ENCODE measurements at regions not wholly inside any gene's neighbourhood (a gene's known extent, or its start where the extent isn't known, plus 50 kb on each side); places are given as distances from the start of the nearest gene placed in this dataset.

DNA sequence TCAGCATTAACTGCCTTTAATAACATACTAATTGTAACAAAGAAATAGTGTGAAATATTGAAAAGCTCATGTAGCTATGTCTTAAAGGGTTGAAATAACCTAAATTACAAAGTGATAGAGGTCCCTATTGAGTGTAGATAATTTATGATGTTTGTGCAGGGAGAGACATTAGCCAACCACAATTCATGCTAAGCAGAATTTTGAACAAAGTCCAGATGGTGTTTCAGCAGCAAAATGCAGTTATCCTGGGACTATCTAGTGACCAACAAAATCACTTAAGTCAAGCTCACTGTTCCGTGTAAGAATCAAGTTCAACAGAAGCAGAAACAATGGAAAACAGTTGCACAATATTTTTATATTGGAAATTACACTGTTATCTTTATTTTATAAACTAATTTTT, 218.5 kb downstream of the SIM1 start:
- no peak overlapping the region for H3K27ac ChIP-seq (ENCODE audit: low read length)
- H3K4me1 ChIP-seq (ENCODE audit: control insufficient read depth, insufficient read depth, low read length): no peaks in the 10 kb centered on the region
- H3K9me3 ChIP-seq (ENCODE audit: control insufficient read depth, low read length): no peaks in the 10 kb centered on the region
- no peak overlapping the region for H3K4me3 ChIP-seq (ENCODE audit: low read length)
- intact Hi-C loops (cut with DNase I): no loop called here
- 41% methylated on average over 1 of the region's 1 CpG for WGBS
- H3K27me3 ChIP-seq (ENCODE audit: control insufficient read depth, insufficient read depth): no peaks in the 10 kb centered on the region
- ATAC-seq (no peak), DNase-seq (no peak)

- no peak overlapping the region for H3K4me3 ChIP-seq (ENCODE audit: low read length)
- no peak for ATAC-seq
- intact Hi-C loops (cut with DNase I): no loop called here
These were observed 223.9 kb downstream of the SIM1 start for GRCh38 chr6:100240798-100241197.

DNA sequence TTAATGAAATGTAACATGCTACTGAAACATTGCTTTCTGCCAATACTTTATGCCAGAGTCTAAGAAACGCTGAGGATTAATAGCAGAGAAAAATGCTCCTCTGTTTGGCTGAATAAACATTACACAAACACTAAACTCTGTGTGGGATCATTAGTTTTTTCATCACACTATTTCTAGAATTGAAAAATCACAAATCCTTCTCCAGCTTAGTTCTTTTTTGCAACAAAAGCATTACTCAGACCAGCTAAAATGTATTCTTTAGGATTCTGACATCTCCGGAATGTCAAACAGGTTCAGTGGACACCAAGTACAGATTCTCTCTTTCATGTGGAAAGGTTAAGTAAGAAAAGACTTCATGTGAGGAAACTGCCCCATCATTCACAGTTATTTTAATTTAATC, 226.9 kb downstream of the SIM1 start:
- 38% methylated on average over 2 of the region's 2 CpGs for WGBS
- no peak for DNase-seq
- intact Hi-C loops (cut with DNase I): no loop called here
- no peaks in the 10 kb centered on the region for H3K9me3 ChIP-seq (ENCODE audit: control insufficient read depth, low read length)
- H3K4me1 ChIP-seq (ENCODE audit: control insufficient read depth, insufficient read depth, low read length): no peaks in the 10 kb centered on the region
- no peak for ATAC-seq
- H3K27ac ChIP-seq (ENCODE audit: low read length): no peak overlapping the region
- no peaks in the 10 kb centered on the region for H3K27me3 ChIP-seq (ENCODE audit: control insufficient read depth, insufficient read depth)
- no peak overlapping the region for H3K4me3 ChIP-seq (ENCODE audit: low read length)

More at GRCh38 chr6:100240798-100241197, 223.9 kb downstream of the SIM1 start:
- Histone ChIP-seq H3K27ac (ENCODE audit: low read length) (no peak overlapping the region), H3K9me3 (ENCODE audit: control insufficient read depth, low read length) (no peaks in the 10 kb centered on the region), H3K27me3 (ENCODE audit: control insufficient read depth, insufficient read depth) (no peaks in the 10 kb centered on the region), H3K4me1 (ENCODE audit: control insufficient read depth, insufficient read depth, low read length) (no peaks in the 10 kb centered on the region)
- no peak for DNase-seq

DNA sequence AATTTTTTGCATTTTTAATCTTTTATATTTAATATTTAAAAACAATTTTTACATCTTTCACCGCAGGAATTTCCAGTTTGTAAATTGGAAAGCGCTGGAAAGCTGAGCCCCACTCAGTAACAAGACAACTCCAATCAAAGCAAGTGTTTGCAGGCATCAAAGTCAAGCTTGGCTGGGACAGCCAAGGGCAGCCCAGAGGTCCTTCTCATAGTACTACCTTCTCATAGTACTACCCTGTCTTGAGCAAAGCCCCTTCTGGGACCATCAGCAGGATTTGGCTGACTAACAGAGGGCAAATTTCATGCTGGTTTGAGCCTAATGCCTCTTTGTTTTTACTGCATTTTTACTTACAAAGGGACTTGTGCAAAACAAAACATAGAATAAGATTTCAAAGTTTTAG, 228.3 kb downstream of the SIM1 start:
- ATAC-seq (no peak), DNase-seq (no peak)
- 93% methylated on average over 2 of the region's 2 CpGs for WGBS
- Histone ChIP-seq H3K9me3 (ENCODE audit: control insufficient read depth, low read length) (no peaks in the 10 kb centered on the region), H3K27ac (ENCODE audit: low read length) (no peak overlapping the region), H3K4me3 (ENCODE audit: low read length) (no peak overlapping the region), H3K27me3 (ENCODE audit: control insufficient read depth, insufficient read depth) (no peaks in the 10 kb centered on the region), H3K4me1 (ENCODE audit: control insufficient read depth, insufficient read depth, low read length) (no peaks in the 10 kb centered on the region)
- intact Hi-C loops (cut with DNase I): no loop called here

GRCh38 chr6:100235631-100236030, 229.1 kb downstream of the SIM1 start:
- Histone ChIP-seq H3K27me3 (ENCODE audit: control insufficient read depth, insufficient read depth) (no peaks in the 10 kb centered on the region), H3K4me3 (ENCODE audit: low read length) (no peak overlapping the region), H3K9me3 (ENCODE audit: control insufficient read depth, low read length) (no peaks in the 10 kb centered on the region), H3K4me1 (ENCODE audit: control insufficient read depth, insufficient read depth, low read length) (no peaks in the 10 kb centered on the region), H3K27ac (ENCODE audit: low read length) (no peak overlapping the region)
- DNase-seq (no peak), ATAC-seq (no peak)
- intact Hi-C loops (cut with DNase I): no loop called here

DNA sequence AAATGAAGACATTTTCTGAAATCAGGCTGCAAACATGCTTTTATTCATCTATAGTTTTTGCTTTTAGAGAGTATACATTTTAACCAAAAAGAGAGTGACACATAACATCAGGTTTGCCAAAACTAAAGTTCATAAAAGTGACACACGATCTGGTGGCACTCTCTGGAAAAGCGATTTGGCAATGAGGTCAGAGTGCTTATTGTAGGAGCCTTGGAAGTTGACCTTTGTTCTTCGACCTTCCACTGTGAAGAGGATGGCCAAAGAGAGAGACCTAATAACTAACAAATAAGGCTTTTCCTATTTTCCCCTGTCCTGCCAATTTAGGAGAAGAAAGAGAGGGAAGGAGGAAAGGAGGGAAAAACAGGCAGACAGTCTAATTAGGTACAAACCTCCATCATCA, 230.1 kb downstream of the SIM1 start:
- no peak for ATAC-seq
- intact Hi-C loops (cut with DNase I): no loop called here
- Histone ChIP-seq H3K27ac (ENCODE audit: low read length) (no peak overlapping the region), H3K27me3 (ENCODE audit: control insufficient read depth, insufficient read depth) (no peaks in the 10 kb centered on the region), H3K4me3 (ENCODE audit: low read length) (no peak overlapping the region), H3K9me3 (ENCODE audit: control insufficient read depth, low read length) (no peaks in the 10 kb centered on the region), H3K4me1 (ENCODE audit: control insufficient read depth, insufficient read depth, low read length) (no peaks in the 10 kb centered on the region)
- DNase-seq: no peak
- WGBS: 74% methylated on average over 3 of the region's 3 CpGs

- DNase-seq (no peak), ATAC-seq (no peak)
- H3K27ac ChIP-seq (ENCODE audit: low read length): no peak overlapping the region
- no peaks in the 10 kb centered on the region for H3K27me3 ChIP-seq (ENCODE audit: control insufficient read depth, insufficient read depth)
- no peaks in the 10 kb centered on the region for H3K4me1 ChIP-seq (ENCODE audit: control insufficient read depth, insufficient read depth, low read length)
- intact Hi-C loops (cut with DNase I): no loop called here
- H3K4me3 ChIP-seq (ENCODE audit: low read length): no peak overlapping the region
- 91% methylated on average over 5 of the region's 5 CpGs for WGBS
- H3K9me3 ChIP-seq (ENCODE audit: control insufficient read depth, low read length): no peaks in the 10 kb centered on the region
These were observed 231.7 kb downstream of the SIM1 start for GRCh38 chr6:100232781-100233573.

DNA sequence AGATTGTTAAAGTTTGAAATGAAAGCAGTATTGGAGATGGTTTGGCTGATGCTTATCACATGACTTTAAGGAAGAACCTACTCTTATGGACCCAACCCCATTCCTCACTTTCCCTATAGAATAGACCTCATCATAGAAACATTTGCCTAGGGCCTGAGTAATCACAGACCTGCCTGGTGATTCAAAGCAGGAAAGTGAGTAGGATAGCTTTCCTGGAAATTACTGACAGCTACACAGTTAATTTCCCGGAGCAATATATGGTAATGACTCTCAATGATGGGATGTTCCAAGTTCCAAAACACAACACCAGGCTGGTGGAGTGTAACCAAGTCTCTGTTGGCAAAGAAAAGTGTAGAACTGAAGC, 233.8 kb downstream of the SIM1 start:
- intact Hi-C loops (cut with DNase I): no loop called here
- no peaks in the 10 kb centered on the region for H3K27me3 ChIP-seq (ENCODE audit: control insufficient read depth, insufficient read depth)
- no peak for ATAC-seq
- no peak overlapping the region for H3K4me3 ChIP-seq (ENCODE audit: low read length)
- 75% methylated on average over 1 of the region's 1 CpG for WGBS
- H3K27ac ChIP-seq (ENCODE audit: low read length): no peak overlapping the region
- no peaks in the 10 kb centered on the region for H3K4me1 ChIP-seq (ENCODE audit: control insufficient read depth, insufficient read depth, low read length)
- no peaks in the 10 kb centered on the region for H3K9me3 ChIP-seq (ENCODE audit: control insufficient read depth, low read length)
- DNase-seq: no peak

- no peak for DNase-seq
- Histone ChIP-seq H3K9me3 (ENCODE audit: control insufficient read depth, low read length) (no peaks in the 10 kb centered on the region), H3K27me3 (ENCODE audit: control insufficient read depth, insufficient read depth) (no peaks in the 10 kb centered on the region), H3K4me1 (ENCODE audit: control insufficient read depth, insufficient read depth, low read length) (no peaks in the 10 kb centered on the region), H3K27ac (ENCODE audit: low read length) (no peak overlapping the region), H3K4me3 (ENCODE audit: low read length) (no peak overlapping the region)
- intact Hi-C loops (cut with DNase I): no loop called here
- no peak for ATAC-seq
- WGBS: 92% methylated on average over 6 of the region's 6 CpGs
These were observed 234.4 kb downstream of the SIM1 start for GRCh38 chr6:100230115-100230952.

DNA sequence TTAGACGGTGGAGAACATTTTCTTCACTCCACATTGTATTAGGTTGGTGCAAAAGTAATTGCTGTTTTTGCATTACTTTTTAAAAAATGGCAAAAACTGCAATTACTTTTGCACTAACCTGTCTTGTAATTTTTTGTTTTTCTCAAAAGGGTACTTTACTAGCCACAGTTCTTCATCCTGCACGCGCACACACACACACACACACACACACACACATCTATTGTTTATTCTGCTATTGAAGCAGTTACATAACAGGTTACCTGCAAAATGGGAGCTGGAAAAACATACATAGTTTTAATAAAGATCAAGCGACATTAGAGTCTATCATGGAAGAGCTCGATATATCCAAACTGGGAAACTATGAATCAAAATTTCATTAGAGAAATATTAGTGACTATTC, 235.2 kb downstream of the SIM1 start:
- peak overlapping the region; percentile 47 for H3K4me3 ChIP-seq (ENCODE audit: low read length)
- H3K9me3 ChIP-seq (ENCODE audit: control insufficient read depth, low read length): no peaks in the 10 kb centered on the region
- DNase-seq (no peak), ATAC-seq (no peak)
- intact Hi-C loops (cut with DNase I): no loop called here
- no peaks in the 10 kb centered on the region for H3K27me3 ChIP-seq (ENCODE audit: control insufficient read depth, insufficient read depth)
- H3K4me1 ChIP-seq (ENCODE audit: control insufficient read depth, insufficient read depth, low read length): no peaks in the 10 kb centered on the region
- 79% methylated on average over 5 of the region's 5 CpGs for WGBS
- H3K27ac ChIP-seq (ENCODE audit: low read length): no peak overlapping the region

DNA sequence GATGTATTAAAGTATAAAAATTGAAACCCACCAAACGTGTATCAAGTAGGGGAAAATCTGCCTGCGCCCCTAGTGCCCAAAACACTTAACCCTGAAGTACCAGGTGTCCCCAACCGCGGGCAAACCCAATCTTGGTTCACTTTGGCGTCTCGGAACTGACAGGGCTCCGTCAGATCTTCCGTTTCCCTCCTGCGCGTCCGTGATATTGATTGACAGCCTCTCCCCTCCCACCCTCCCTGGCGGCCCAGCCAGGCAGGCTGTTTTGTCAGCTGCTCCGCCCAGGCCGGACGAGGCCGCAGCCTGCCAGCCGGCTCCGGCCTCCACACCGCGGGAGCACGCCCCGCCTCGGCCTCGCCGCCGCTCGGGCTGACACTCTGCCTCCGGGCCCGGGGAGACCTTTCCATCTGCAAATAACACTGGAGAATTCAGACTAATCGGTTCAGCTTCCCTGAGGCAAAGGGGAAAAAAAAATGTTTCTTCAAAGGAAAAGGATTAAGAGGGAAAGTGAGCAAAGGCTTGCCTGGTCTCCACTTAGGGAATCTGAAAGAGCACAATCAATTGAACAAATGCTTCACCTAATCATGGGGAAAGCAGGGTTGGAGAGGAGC, 234.9 kb upstream of the MCHR2 start:
- peak overlapping the region; percentile 47 for H3K4me3 ChIP-seq (ENCODE audit: low read length)
- H3K9me3 ChIP-seq (ENCODE audit: control insufficient read depth, low read length): no peaks in the 10 kb centered on the region
- no peak overlapping the region for H3K27ac ChIP-seq (ENCODE audit: low read length)
- DNase-seq: peak; percentile 78 to 92 (median 88)
- intact Hi-C loops (cut with DNase I): no loop called here
- WGBS: under 1% methylated on average over 30 of the region's 30 CpGs
- ATAC-seq: peak; percentile 100
- H3K27me3 ChIP-seq (ENCODE audit: control insufficient read depth, insufficient read depth): no peaks in the 10 kb centered on the region
- no peaks in the 10 kb centered on the region for H3K4me1 ChIP-seq (ENCODE audit: control insufficient read depth, insufficient read depth, low read length)

Measured in right cardiac atrium (tissue), 5 donors.